Right hindlimb (tissue), 1 donor: ENCODE measurements at regions not wholly inside any gene's neighbourhood (a gene's known extent, or its start where the extent isn't known, plus 50 kb on each side); places are given as distances from the start of the nearest gene placed in this dataset.
"Not testable (repeated sequence)": the region's sequence is repeated elsewhere in the genome, so short reads cannot be mapped to it uniquely, and the experiment has no call there.

ENCODE experiments used
- DNase-seq: peaks from one replicate; pipeline ENCODE4 v3.0.0-alpha.2; 2018

DNA sequence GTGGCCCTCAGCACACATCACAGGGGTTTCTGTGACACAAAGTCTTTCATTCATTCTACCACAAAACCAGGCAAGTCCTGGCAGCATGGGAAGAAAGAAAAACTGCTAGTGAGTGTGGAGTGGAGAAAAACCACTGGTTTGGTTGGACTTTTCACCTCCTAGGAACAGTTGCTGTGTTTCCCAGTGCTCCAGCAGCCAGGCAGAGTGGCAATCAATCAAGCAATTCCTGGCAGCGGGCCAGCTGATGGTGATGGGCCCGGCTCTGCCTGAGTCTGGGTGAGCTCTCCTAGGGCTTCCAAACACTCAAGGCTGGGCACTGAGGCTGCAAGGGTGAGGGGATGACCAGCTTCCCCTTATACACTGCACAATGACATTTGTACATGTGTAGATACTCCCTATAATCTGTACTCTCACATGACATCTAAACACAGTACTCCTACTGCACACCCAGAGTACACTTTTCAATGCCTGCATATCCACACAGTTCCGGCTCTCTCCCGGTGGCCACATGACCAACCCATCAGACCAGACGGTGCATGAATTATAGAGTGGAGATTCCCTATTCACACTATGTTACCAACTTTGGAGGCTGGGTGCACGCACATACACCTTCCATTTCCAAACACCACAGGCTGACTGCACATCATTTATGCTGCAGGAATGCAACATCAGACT, 156.6 kb downstream of the UNC5CL start:
- DNase-seq: peak; percentile 24

- no peak for DNase-seq
Observed at GRCh38 chr6:40881501-40881900, 157.5 kb downstream of the UNC5CL start.

DNA sequence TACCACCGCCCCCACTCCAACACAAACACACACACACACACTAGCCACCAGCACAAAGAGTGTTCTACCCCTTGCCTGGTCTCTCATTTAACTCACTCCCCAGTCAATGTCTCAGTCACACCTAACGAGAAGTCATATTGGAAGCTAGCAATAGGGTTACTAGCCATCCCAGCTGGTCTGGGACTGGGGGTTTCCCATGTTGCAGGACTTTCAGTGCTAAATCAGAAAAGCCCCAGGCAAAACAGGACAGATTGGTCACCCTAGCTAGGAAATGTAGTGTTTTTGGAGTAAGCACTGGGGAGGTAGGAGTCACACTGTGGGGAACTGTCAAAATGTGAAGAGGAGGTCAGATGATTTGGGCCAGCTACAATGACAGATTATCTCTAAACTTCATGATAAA, 158.1 kb downstream of the UNC5CL start:
- DNase-seq: no peak

GRCh38 chr6:40879169-40879568, 159.9 kb downstream of the UNC5CL start:
- DNase-seq: no peak

GRCh38 chr6:40877362-40877761, 161.7 kb downstream of the UNC5CL start:
- no peak for DNase-seq

- DNase-seq: no peak
Observed at GRCh38 chr6:40876336-40876735, 162.7 kb downstream of the UNC5CL start.

DNA sequence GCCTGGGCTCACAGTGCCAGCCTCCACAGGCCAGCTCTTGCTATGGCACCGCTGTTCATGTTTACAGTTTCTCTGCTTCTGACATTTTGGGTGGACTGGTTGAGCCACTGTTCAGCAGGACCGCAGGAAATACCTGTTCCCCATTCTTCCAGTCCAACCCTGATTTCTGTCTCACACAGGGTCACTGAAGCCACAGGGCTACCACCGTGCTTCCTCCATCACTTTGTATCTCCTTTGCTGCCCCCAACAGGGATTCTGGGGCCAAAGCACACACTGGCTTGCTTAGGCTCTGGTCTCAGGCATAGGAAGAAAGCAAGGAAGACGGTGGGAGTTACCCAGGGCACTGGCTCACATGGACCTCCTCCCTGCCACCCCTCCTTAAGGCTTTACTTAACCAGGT, 164.5 kb downstream of the UNC5CL start:
- no peak for DNase-seq

GRCh38 chr6:40871424-40871823, 167.6 kb downstream of the UNC5CL start:
- no peak for DNase-seq

GRCh38 chr6:40868089-40868865, 170.7 kb downstream of the UNC5CL start:
- DNase-seq: not testable (repeated sequence)

DNA sequence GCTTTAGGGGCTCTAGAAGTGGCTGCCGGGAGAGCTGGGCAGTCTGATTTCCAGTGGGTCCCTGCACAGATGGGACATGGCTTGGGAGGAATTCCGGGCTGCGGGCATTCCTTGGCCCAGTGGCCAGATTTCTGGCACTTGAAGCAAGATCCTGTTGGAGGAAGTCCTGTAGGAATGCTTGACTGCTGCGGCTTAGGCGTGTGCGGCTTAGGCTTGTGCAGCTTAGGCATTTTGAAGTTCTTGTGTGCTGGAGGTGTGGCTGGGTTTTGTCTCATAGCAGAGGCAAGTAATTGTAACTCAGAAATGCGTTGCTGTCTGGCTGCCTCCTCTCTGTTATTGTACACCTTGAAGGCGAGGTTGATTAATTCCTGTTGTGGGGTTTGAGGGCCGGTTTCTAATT, 171.5 kb downstream of the UNC5CL start:
- not testable (repeated sequence) for DNase-seq

GRCh38 chr6:40865259-40865658, 173.8 kb downstream of the UNC5CL start:
- DNase-seq: not testable (repeated sequence)

DNA sequence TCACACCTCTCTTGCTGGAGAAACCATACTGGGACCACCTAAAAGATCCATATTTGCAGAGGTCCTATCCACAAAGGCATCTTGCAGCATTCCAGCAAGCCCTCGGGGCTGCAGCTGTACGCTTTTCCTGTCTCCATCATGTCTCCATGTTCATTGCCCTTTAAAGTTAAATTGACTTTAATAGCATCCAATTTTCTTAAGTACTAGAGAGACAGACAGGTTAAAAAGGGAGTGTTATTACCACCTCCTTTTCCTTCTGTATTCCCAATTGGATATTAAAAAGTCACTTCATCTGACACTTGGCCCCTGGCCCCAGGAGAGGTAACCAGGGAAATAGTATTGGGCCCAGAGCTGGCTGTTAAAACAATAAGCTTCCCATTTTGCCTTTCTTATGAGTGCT, 178.6 kb downstream of the UNC5CL start:
- no peak for DNase-seq

- no peak for DNase-seq
Observed at GRCh38 chr6:40856271-40856670, 182.8 kb downstream of the UNC5CL start.

- DNase-seq: no peak
Observed at GRCh38 chr6:40855168-40855880, 183.7 kb downstream of the UNC5CL start.

DNA sequence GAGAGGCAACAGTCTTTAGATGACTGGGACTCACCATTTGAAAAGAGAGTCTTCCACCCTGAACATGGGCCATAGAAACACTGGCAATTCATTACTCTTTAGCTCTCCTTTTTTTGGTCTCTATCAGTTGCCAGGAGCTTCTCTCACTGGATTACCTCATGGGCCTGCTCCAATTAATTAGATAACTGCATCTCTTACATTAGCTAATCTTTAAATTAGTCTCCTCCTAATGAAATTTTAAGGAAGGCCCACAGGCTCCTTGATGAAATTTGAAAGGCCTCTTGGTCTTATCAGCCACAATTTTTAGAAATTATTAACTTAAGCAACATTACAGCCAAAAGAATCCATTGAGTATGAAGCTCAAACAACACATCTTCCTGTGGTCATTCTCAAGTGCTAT, 184.4 kb downstream of the UNC5CL start:
- DNase-seq: no peak

- DNase-seq: no peak
Observed at GRCh38 chr6:40852779-40853373, 186.1 kb downstream of the UNC5CL start.

DNA sequence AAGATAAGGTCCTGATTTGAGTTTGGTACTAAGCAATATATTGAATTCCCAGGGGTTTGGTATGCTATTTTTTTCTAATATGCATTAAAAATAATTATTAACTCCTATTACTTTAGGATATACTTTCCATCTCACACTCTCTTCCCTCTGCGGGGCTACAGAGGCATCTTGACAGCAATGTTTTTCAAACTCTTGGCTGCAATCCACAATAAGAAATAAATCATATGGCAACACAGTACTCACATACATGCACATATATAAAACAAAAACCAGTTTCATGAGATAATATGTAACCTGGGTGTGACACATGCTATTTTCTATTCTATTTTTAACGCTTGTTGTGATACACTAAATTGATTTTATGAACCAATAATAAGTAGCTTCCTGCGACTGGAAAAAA, 189.5 kb downstream of the UNC5CL start:
- DNase-seq: no peak

DNA sequence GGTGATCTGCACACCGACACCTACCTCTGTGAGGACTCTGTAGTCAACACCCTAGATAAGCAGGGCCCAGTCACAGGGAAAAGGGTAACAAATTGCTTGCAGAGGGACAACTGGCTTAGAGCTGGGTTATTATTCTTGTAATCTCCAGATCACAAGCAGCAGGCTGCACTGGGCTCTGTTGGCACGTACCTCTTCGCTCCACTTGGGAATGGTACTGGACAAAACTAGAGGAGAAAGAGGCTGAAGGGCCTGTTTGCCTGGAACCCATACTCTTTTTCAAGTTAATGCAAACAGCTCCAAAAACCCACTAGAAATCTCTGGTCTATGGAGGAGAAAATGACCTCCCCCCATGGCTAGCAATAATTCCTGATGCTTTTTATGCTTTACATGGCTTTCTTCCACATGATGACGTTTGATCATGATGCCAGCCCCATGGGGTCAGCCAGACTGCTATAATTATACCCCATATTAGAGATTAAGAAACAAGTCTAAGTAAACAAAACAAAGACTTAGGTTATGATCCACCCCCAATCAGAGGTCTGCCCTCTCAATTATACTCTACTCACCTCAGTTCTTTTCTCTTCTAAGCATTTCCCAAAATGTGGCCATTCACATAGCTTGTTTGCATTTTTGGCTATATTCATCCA, 190.0 kb downstream of the UNC5CL start:
- DNase-seq: no peak

DNA sequence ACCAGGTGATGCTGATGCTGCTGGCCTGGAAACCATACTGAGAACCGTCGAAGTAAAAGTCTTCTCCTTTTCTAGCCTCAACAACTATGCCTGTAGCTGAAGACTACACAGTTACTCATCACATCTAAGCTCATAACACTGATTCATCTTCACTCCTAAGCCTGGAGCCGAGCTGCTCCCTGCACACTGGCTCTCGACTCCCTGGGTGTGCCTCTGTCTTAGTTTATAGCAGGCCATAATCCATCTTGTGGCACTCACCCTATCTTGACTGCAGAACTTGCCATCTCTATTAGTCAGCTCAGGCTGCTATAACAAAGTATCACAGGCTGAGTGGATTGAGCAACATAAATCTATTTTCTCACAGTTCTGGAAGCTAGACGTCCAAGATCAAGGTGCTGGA, 191.0 kb downstream of the UNC5CL start:
- DNase-seq: no peak

DNA sequence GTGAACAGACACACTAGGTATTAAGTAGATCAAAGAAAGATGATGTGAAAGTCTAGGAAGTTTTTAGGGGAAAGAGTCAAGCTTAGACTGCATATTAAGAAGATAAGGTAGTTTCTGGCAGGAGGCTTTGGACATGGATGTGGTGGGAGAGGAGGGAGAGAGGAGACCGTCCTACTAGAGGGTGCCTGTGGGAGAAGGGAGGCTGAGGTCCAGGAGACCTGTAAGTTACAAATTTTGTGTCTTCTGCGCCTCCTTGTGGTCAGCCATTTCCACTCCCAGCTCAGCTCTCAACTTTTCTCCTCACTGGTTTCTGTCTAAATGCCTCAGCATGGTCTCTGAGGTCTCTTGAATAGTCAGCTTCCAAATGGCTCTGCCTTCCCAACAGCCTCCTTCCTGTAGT, 193.5 kb downstream of the UNC5CL start:
- peak; percentile 36 for DNase-seq

DNA sequence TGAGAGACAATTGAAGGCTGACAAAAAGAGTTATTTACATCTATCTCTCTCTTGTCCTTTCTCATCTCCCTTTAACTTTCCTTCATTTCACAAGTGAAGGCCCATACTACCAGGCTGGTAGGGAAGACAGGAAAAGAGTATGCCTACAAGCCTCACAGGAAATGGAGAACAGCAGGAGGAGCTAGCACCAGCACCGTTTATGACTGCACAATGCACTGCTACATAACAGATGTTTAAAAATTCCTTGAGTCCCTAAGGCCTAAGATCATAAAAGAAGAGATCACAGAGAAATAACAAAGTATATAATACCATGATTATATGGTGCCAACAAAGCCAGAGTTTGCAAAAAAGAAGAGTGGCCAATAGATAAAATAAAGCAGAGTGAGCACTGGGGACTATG, 194.8 kb downstream of the UNC5CL start:
- no peak for DNase-seq

- no peak for DNase-seq
Observed at GRCh38 chr6:40841721-40842120, 197.3 kb downstream of the UNC5CL start.

- no peak for DNase-seq
Observed at GRCh38 chr6:40832691-40833090, 206.3 kb downstream of the UNC5CL start.
